ENCODE measurements at regions not wholly inside any gene's neighbourhood (a gene's known extent, or its start where the extent isn't known, plus 50 kb on each side); places are given as distances from the start of the nearest gene placed in this dataset.
"Not testable (repeated sequence)": the region's sequence is repeated elsewhere in the genome, so short reads cannot be mapped to it uniquely, and the experiment has no call there.

GRCh38 chr18:21960189-21960588 lies 209.2 kb upstream of the GATA6 start:
- H3K27me3 ChIP-seq (ENCODE audit: insufficient read depth, low read length, poor library complexity), result no peaks in the 10 kb centered on the region
- H3K36me3 ChIP-seq (ENCODE audit: insufficient read depth, low read length), result no peaks in the 10 kb centered on the region
- no peak overlapping the region for H2AFZ ChIP-seq (ENCODE audit: low read depth, low read length)
- no peaks in the 10 kb centered on the region for H3K9me3 ChIP-seq (ENCODE audit: insufficient read depth, low read length, severe bottlenecking)
- no peak for DNase-seq
- H3K4me2 ChIP-seq (ENCODE audit: insufficient read depth, low read length), result no peak overlapping the region
- no peaks in the 10 kb centered on the region for H3K79me2 ChIP-seq (ENCODE audit: insufficient read depth, low read length)
- TF ChIP-seq CTCF (IDR thresholded peaks at IDR 0.05; ENCODE audit: borderline replicate concordance, extremely low read depth, low read length, poor library complexity, severe bottlenecking), result no peak
- TF ChIP-seq EZH2 (IDR thresholded peaks at IDR 0.05; ENCODE audit: borderline replicate concordance, low read depth, low read length, severe bottlenecking), result no peak
- no peaks in the 10 kb centered on the region for H4K20me1 ChIP-seq (ENCODE audit: insufficient read depth, low read length)
- H3K4me3 ChIP-seq (ENCODE audit: low read depth in 1 of 2, low read length in 2 of 2), result no peak overlapping the region
- ATAC-seq (ENCODE audit: insufficient read depth, low read depth), result no peak
- H3K9ac ChIP-seq (ENCODE audit: low read depth, low read length), result no peak overlapping the region
- H3K4me1 ChIP-seq (ENCODE audit: insufficient read depth, low read length), result no peaks in the 10 kb centered on the region
- H3K27ac ChIP-seq (ENCODE audit: low read length), result no peak overlapping the region

- H3K4me2 ChIP-seq (ENCODE audit: insufficient read depth, low read length), result no peak overlapping the region
- TF ChIP-seq EZH2 (IDR thresholded peaks at IDR 0.05; ENCODE audit: borderline replicate concordance, low read depth, low read length, severe bottlenecking), result no peak
- no peak for TF ChIP-seq CTCF (IDR thresholded peaks at IDR 0.05; ENCODE audit: borderline replicate concordance, extremely low read depth, low read length, poor library complexity, severe bottlenecking)
Measured at GRCh38 chr18:21963336-21963735, 206.1 kb upstream of the GATA6 start.

GRCh38 chr18:21968338-21968737 lies 201.1 kb upstream of the GATA6 start:
- H3K9ac ChIP-seq (ENCODE audit: low read depth, low read length), result no peak overlapping the region
- H3K4me1 ChIP-seq (ENCODE audit: insufficient read depth, low read length), result no peaks in the 10 kb centered on the region
- H3K4me2 ChIP-seq (ENCODE audit: insufficient read depth, low read length), result no peak overlapping the region
- no peak overlapping the region for H3K27ac ChIP-seq (ENCODE audit: low read length)
- H2AFZ ChIP-seq (ENCODE audit: low read depth, low read length), result no peak overlapping the region
- no peaks in the 10 kb centered on the region for H3K36me3 ChIP-seq (ENCODE audit: insufficient read depth, low read length)
- TF ChIP-seq CTCF (IDR thresholded peaks at IDR 0.05; ENCODE audit: borderline replicate concordance, extremely low read depth, low read length, poor library complexity, severe bottlenecking), result no peak
- TF ChIP-seq EZH2 (IDR thresholded peaks at IDR 0.05; ENCODE audit: borderline replicate concordance, low read depth, low read length, severe bottlenecking), result no peak
- DNase-seq, result no peak
- no peaks in the 10 kb centered on the region for H3K79me2 ChIP-seq (ENCODE audit: insufficient read depth, low read length)
- ATAC-seq (ENCODE audit: insufficient read depth, low read depth), result no peak
- no peaks in the 10 kb centered on the region for H3K9me3 ChIP-seq (ENCODE audit: insufficient read depth, low read length, severe bottlenecking)
- no peak overlapping the region for H3K4me3 ChIP-seq (ENCODE audit: low read depth in 1 of 2, low read length in 2 of 2)
- H3K27me3 ChIP-seq (ENCODE audit: insufficient read depth, low read length, poor library complexity), result no peaks in the 10 kb centered on the region
- no peaks in the 10 kb centered on the region for H4K20me1 ChIP-seq (ENCODE audit: insufficient read depth, low read length)

More at GRCh38 chr18:21963336-21963735, 206.1 kb upstream of the GATA6 start:
- H3K4me3 ChIP-seq (ENCODE audit: low read depth in 1 of 2, low read length in 2 of 2), result no peak overlapping the region
- H3K79me2 ChIP-seq (ENCODE audit: insufficient read depth, low read length), result no peaks in the 10 kb centered on the region
- H3K9me3 ChIP-seq (ENCODE audit: insufficient read depth, low read length, severe bottlenecking), result no peaks in the 10 kb centered on the region
- H2AFZ ChIP-seq (ENCODE audit: low read depth, low read length), result no peak overlapping the region
- no peaks in the 10 kb centered on the region for H3K27me3 ChIP-seq (ENCODE audit: insufficient read depth, low read length, poor library complexity)
- H3K9ac ChIP-seq (ENCODE audit: low read depth, low read length), result no peak overlapping the region
- H3K4me1 ChIP-seq (ENCODE audit: insufficient read depth, low read length), result no peaks in the 10 kb centered on the region
- ATAC-seq (ENCODE audit: insufficient read depth, low read depth) (no peak), DNase-seq (no peak)
- H3K36me3 ChIP-seq (ENCODE audit: insufficient read depth, low read length), result no peaks in the 10 kb centered on the region
- no peaks in the 10 kb centered on the region for H4K20me1 ChIP-seq (ENCODE audit: insufficient read depth, low read length)
- H3K27ac ChIP-seq (ENCODE audit: low read length), result no peak overlapping the region

GRCh38 chr18:21972281-21972680 lies 197.1 kb upstream of the GATA6 start:
- Histone ChIP-seq H3K9ac (ENCODE audit: low read depth, low read length) (no peak overlapping the region), H4K20me1 (ENCODE audit: insufficient read depth, low read length) (no peaks in the 10 kb centered on the region), H3K27me3 (ENCODE audit: insufficient read depth, low read length, poor library complexity) (no peaks in the 10 kb centered on the region), H3K9me3 (ENCODE audit: insufficient read depth, low read length, severe bottlenecking) (no peaks in the 10 kb centered on the region), H3K36me3 (ENCODE audit: insufficient read depth, low read length) (no peaks in the 10 kb centered on the region), H3K79me2 (ENCODE audit: insufficient read depth, low read length) (no peaks in the 10 kb centered on the region), H3K27ac (ENCODE audit: low read length) (no peak overlapping the region), H2AFZ (ENCODE audit: low read depth, low read length) (no peak overlapping the region), H3K4me1 (ENCODE audit: insufficient read depth, low read length) (no peaks in the 10 kb centered on the region), H3K4me2 (ENCODE audit: insufficient read depth, low read length) (no peak overlapping the region), H3K4me3 (ENCODE audit: low read depth in 1 of 2, low read length in 2 of 2) (no peak overlapping the region)
- ATAC-seq (ENCODE audit: insufficient read depth, low read depth) (no peak), DNase-seq (no peak)
- TF ChIP-seq CTCF (IDR thresholded peaks at IDR 0.05; ENCODE audit: borderline replicate concordance, extremely low read depth, low read length, poor library complexity, severe bottlenecking) (no peak), EZH2 (IDR thresholded peaks at IDR 0.05; ENCODE audit: borderline replicate concordance, low read depth, low read length, severe bottlenecking) (no peak)

- not testable (repeated sequence) for ATAC-seq (ENCODE audit: insufficient read depth, low read depth); H4K20me1 ChIP-seq (ENCODE audit: insufficient read depth, low read length); H3K4me2 ChIP-seq (ENCODE audit: insufficient read depth, low read length); H3K4me3 ChIP-seq (ENCODE audit: low read depth in 1 of 2, low read length in 2 of 2); H2AFZ ChIP-seq (ENCODE audit: low read depth, low read length); H3K27ac ChIP-seq (ENCODE audit: low read length); H3K9ac ChIP-seq (ENCODE audit: low read depth, low read length); H3K4me1 ChIP-seq (ENCODE audit: insufficient read depth, low read length); DNase-seq; H3K36me3 ChIP-seq (ENCODE audit: insufficient read depth, low read length); H3K27me3 ChIP-seq (ENCODE audit: insufficient read depth, low read length, poor library complexity); H3K9me3 ChIP-seq (ENCODE audit: insufficient read depth, low read length, severe bottlenecking); H3K79me2 ChIP-seq (ENCODE audit: insufficient read depth, low read length)
Measured at GRCh38 chr18:21975954-21976353, 193.4 kb upstream of the GATA6 start.
